Putamen (tissue), 1 donor: ENCODE measurements at regions not wholly inside any gene's neighbourhood (a gene's known extent, or its start where the extent isn't known, plus 50 kb on each side); places are given as distances from the start of the nearest gene placed in this dataset.

ENCODE experiments used
- DNase-seq: peaks from one replicate; pipeline ENCODE4 v3.0.0-alpha.2; 2016; ENCODE audit warnings: low spot score

DNA sequence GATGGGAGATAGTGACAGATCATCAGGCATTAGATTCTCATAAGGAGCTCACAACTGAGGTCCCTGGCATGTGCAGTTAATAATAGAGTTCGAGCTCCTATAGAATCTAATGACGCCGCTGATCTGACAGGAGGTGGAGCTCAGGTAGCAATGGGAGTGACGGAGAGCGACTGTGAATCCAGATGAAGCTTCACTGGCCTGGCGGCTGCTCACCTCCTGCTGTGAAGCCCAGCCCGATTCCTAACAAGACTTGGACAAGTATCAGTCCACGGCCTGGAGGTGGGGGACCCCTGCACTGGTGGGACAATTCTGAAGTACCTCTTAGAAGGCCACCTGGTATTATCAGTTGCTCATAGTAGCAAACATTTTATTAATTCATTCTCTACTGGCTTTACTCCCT lies 377.9 kb upstream of the ITGA1 start:
- no peak for DNase-seq

DNA sequence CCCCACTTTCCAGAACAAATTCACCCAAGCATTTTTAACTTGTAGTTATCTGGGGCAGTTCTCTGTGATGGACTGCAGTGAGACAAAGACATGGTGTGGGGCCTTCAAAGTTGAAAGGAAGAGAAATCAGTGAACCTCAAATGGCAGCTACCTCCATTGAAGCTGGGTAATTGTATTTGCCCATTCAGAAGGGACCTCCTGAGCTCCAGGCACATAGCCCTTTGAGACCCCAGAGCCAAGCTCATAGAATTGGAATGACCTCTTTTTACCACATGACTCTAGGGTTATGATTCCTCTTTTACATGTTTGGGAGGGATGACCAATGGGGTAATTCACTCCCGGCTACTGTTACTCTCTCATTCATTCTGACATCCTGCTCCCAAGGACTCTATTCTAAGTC lies 368.4 kb upstream of the ITGA1 start:
- DNase-seq = no peak

DNA sequence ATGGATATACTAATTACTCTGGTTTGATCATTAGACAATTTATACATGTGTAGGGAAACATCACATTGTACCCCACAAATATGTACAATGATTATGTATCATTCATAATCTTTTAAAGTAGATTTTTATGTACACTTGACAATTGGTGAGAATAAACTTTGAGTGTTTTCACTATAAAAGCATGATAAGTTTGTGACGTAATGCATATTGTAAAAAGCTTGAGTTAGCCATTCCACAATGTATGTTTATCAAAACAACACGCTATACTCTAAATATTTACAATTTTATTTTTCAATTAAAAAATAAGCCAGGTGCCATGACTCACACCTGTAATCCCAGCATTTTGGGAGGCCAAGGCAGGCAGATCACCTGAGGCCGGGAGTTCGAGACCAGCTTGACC lies 360.1 kb upstream of the ITGA1 start:
- no peak for DNase-seq

DNA sequence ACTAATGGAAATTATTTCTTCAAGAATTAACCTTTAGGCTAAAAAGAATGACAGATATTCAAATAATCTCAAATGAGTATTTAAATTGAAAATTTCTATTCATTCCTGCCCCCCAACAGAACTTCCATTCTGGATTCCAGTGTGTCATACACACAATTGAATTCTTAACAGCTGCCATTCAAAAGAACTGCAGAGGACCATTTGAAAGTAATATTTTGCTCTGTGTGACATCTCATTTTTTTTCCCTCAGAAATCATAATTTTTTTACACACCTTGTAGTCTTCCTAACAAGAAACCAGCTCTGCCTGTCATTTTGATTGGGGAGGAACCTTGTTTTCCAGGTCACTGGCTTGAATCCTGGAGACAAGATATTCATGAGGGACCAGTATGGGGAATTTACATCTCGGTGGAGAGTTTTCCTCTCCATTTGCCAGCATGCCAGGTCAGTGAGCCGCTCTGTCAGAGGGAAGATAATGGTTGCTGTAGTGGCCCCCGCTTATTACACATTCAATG lies 358.7 kb upstream of the ITGA1 start:
- no peak for DNase-seq

DNA sequence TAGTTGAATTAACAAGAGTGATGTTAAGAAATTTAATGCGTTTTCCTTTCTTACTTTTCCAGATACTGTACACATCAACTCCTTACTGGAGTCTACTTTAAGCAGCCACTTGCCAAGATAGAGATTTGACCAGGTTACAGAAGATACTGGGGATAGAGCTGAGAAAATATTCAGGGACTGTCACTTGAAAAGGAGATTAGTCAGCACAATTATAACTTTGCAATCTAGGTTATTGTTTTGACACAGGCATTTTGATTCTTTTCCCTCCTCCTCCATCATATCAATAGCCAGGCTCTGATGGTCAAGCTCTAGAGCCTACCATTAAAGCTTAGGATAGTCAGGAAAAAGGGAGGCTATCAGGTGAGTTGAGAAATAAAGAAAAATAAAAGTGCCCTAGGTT lies 345.9 kb upstream of the ITGA1 start:
- DNase-seq = no peak

DNA sequence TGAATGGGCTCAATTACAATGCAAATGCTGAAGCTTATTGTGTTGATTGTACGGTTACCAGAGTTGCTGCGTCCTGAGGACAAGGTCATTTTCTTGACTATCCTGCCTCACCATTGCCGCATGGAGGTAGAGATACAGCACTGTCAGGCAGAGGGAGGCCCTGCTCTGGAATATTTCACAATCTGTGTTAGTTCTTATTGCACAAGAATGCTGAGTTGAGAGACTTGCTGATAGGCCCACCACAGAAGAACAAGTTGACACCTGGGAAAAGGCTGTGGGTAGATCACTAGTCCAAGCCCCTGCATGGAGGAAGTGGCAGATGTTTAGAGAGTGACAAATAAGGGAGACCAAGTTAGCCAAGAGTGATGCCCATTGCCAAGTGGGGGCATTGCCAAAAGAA lies 344.5 kb upstream of the ITGA1 start:
- no peak for DNase-seq

DNA sequence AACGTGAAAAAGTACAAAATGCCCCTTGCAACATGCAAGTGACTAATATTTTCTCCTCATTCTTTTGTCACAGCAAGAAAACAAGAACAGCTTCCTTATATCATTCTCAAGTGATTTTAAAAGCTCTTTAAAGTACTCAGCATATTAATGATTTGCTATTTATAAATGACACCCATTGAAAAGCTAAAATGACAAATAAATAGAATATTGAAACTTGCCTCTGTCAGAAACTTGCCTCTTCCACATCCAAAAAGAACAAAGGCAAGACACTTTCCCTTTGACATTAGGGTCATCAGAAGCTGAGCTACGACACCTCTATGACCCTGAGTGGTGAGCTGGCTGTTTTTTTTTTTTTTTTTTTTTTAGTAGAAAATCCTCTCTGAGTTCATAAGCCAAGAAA lies 339.6 kb upstream of the ITGA1 start:
- DNase-seq = no peak

DNA sequence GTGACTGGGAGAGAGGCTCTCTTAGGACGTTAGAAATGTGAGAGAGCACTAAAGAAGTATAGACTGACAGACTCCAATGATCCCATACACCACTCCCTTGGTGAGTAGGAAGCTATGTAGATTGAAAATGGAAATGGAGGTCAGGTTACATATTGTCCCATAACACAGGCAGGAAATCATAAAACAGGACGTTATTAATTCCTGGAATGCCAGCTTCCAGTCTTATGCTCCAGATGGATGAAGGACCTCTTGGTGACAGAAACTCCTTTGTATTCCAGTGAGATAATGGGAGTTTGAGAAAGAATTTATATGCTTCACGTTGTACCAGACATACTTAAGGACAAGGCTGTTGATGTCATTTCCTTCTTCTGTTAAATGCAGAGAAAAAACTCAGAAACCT lies 338.2 kb upstream of the ITGA1 start:
- no peak for DNase-seq

DNA sequence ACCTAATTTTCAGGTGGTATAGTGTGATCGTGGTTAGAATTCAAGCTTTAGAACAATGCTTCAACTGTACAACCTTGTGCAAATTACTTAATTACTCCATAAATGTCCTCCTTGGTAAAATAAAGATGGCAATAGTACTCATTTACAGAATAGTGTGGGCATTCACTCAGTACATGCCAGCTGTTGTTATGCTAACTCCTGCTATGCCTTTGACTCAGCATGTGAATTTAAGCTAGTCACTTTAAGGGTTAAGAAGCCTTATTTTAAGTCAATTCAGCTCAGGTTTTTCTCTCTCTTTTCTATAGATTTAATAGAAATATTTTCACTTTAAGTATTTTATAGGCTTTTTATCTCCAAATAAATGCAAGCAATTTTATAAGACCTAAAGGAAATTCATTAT lies 335.6 kb upstream of the ITGA1 start:
- no peak for DNase-seq

DNA sequence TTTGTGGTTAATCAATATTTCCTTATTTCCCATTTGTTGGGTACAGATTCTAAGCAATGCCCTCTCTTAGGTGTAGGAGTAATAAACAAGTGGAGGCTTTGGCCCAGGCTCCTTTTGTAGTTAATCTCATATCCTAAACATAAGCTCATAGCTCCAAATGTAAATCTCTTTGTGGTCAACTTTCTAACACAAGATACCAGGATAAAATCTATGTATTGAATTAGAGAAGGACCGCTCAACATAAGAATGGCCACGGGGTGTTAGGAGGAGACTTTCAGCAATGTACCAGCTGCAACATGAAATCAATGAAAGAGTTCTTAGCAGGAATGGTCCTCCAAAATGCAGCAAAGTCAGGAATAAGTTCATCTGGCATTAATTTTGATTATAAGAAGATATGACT lies 334.5 kb upstream of the ITGA1 start:
- DNase-seq = no peak

DNA sequence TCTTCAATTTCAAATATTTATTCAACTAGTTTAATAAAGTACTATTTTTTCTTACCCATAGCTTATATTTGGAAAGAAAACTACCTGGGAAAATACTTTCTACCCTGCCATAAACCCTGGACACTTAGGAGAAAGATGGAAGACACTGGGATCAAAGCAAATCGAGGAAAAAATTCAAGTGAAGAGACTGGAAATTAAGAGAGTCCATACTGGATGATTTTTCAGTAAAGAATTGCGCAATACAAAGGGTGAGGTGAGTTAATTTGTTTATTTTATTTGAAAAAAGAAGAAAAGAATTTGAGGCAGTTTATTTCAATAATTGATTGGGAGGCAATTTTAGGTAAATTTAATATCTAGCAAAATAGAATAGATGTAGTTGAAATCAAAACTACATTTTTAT lies 331.8 kb upstream of the ITGA1 start:
- no peak for DNase-seq

DNA sequence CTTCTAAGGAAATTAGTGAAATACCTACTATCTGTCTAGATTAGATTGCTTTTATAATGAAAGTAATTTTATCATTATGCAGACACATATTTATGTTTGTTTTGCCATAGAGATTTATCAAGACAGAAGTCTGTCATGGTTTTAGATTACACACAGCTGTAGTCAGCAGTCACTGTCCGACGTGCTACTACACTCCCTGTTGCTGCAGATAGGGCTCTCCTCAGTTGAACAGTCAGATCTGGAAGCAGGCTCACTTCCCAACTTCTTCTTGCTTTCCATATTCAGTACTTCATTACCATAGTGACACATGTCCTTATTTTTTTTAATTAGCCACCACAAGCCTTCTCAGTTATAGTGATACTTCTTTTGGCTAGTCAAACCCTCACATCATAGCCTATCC lies 329.9 kb upstream of the ITGA1 start:
- DNase-seq = no peak

DNA sequence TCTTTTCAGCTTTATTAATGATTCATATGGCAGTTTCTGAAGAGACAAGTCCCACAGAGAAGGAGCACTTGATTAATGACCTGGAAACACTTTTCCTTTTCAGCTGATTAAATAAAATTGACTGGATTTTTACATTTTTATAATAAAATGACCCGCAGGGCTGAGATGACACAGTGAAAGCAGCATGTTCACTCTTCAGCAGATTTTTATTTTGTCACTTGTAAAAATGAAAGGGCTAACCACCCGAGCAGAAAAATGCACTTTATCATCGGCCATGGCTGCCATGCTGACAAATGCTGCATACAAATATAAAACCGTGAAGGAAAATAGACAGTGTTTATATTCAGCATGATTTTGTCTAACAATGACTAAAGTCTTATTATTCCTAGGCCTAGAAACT lies 321.6 kb upstream of the ITGA1 start:
- DNase-seq = no peak

DNA sequence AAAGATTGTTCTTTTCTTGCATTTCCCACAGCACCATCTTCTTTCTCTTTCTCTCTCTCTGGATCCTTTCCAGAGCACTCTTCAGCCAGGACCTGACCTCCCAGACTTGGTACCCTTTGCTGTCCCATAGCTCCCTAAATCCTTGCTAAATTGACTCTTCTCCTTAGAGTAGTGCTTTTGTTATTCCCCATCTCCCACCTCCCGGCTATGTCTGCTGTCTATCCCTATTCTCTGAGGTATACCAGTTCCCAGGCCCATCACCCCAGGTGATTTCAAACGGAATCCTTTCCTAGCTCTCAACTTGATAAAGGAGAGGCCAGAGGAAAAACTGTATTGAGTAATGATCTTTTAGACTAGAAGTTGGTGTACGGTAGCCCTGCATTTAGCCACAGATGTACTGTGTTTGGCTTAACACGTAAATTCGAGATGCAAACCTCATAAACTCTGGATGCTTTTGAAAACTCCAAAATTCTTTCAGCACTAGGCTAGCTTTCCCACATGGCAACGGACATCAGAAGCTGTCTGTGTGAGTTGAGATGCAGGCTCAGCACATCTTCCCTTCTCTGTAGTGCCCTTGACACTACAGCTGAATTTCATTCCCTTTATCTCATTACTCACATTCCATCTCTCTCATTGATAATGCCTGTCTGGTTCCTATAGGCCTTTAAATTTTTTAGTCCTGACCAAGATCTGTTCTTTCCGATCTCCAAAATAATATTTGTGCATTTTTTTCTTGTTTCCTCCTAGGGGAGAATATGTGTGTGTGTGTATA lies 320.8 kb upstream of the ITGA1 start:
- DNase-seq = no peak

DNA sequence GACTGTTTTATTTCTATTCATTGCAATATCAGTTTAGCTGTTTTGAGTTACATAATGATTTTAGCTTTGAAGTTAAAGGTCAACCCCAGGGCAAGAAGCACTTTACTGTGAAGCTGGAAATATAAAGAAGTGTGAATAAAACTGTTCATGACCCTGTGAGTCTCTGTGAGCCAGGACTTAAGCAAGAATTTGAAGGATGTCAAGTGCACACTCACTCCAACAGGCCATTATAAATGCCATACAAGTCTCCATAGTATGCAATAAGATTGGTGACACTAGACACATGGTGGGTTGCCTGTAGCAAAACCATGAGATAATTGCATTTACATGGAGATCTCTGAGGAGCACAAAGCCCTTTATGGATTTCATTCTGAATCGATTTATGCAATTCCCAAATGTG lies 318.7 kb upstream of the ITGA1 start:
- DNase-seq = no peak

DNA sequence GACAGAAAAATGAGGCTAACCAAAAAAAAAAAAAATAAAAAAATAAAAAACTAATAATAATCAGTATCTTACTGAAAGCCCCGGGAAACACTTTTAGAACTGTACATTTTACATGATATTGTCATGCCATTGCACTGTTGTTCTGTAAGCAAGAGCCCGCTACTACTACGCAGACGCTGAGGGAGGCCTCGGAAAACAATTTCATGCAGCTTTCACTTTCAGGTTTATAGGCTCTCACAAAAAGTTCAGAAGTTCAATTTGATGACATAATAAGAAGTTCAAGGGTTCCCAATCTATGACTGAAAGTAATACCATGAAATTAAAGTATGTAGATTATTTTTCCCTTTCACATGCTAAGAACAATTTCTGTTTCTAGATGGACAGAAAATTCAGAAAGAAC lies 318.3 kb upstream of the ITGA1 start:
- no peak for DNase-seq

DNA sequence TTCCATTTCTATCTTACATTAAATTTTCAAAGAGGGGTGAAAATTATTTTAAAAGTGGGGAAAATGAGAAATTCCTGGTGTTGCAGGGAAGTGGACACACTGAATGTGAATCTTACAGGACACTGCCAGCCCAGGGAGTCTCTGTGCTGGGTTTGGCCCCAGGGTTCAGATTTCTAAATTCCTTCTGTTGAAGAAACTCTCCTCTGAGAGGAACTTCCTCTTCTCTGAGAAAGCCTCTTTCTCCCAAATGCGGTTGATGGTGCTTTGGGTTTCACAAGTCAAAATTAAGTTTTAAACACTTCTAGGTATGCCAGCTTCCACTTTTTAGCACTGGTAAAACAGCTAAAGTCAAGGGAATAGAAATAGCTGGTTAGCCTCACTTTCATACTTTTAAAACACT lies 317.9 kb upstream of the ITGA1 start:
- DNase-seq = no peak

DNA sequence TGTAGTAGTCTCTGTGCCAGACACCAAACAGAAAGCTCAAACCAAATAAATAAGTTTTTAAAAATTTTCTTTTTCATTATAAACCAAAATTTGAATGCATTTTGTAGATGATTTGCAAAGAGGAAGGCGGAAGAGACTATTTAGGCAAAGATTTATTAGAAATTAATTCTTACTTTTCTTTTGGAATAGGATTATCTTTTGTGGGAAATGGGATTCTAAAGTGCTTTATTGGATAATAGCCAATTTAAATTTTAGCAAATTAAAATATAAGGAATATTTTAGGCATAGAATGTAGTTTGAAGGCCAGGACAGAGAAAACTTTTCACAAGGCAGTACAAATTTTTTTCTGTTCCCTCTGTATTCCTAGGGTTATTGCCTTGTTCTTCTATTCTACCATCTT lies 311.4 kb upstream of the ITGA1 start:
- DNase-seq = no peak

DNA sequence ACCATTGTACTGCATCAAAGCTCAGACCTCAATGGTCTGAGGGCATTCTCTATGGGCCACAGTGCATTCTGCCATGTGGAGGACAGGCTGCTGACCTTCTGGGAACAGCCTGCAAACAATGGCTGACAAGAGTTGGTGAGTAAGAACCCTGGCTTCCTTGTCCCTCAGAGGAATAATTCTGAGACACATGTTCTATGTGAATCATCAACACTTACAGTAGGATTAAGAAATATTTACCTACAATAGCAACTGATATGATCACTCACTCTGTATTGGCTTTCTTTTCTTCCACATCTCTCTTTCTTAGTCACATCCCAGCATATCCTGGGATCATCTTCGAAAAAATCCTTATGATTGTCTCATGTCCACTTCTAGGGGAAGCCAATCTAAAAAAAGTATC lies 306.5 kb upstream of the ITGA1 start:
- DNase-seq = no peak

DNA sequence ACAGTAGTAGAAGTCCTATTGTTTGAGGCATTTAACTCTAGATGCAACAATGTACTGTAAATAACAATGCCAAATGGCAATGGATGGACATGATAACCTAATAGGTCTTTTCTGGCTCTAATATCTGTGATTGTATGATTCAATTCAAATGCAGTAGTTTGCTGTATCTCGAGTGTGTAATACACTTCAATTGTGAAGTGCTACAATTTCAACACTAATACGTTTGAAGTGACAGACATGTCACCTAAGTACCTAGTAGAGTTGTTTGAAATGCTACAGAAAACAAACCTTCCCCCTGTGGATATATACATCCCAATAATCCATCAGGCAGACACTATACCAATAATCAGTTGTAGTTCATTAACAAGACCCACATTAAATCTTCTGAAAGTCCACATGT lies 305.9 kb upstream of the ITGA1 start:
- DNase-seq = no peak

DNA sequence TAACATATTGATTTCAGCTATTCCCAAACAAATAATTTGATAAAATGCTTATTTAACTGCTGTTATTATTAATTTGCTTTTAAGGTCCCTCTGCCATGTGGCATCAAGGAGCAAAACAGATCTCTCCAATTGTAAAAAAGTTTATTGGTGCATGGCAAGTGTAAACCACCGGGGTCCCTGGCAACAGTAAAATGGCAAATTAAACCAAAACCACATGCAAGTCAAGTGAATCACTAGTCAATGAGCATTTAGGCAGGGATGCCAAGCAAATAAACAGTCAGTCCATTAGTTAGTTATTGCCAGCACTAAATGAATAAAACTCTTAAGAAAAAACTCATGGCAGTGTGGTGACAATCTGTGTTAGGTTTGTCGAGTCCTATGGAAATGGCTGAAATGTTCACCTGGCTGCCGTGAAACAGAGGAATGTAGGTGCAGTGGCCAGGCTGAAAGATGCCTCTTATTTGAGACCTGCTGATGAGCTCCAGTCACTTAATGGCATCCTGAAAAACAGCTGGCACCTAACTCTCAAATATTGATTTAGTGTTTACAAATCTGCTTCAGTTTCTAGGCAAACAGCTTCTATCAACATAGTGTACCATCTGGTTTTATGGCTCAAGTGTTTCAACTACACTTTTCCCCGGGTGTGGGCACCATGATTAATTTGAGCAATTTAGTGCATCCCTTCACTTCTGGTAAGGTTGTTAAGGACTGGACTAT lies 296.5 kb upstream of the ITGA1 start:
- DNase-seq = no peak

DNA sequence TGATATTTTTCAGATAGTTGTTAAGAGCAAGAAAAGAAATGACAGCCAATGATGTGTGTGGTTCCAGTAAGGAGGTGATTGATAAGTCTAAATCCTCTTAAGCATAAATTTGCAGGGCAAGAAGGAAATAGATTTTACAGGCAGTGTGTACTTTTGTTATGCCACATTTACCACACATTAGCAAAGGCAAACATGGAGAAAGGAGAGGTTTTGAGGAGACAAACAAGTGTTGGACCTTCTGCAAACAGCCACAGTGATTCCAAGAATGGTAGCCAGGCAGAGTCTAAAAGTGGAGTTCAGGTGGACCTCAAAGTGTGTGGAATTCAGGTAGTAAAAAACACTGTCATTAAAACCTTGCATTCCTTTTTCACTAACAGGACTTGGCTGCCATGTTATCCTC lies 295.9 kb upstream of the ITGA1 start:
- no peak for DNase-seq

DNA sequence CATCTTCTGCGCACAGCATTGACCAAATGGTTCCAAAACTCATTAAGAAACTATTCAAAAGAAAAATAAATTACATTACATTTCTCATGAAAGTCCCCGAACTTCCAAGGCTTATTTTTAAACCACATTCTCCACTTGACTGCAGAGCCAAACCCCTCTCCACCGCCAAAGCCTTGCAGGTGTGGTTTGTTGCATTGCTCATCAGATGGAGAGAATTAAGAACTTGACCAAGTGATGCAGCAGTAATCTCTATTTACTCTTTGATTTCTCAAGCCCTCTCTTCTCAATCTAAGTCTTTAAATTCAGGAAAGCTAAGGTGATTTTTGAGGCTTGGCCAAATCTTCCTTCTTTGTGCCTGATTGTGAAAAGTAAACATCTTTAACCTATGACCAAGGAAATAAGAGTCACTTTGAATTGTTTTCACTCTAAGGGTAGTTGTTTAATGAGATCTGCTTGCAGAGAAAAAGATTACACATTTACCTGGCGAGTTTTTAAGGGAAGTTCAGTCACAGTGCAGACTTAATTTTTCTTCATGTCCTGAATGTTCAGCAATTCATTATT lies 290.5 kb upstream of the ITGA1 start:
- DNase-seq = no peak
